ENCODE measurements at regions not wholly inside any gene's neighbourhood (a gene's known extent, or its start where the extent isn't known, plus 50 kb on each side); places are given as distances from the start of the nearest gene placed in this dataset.

DNA sequence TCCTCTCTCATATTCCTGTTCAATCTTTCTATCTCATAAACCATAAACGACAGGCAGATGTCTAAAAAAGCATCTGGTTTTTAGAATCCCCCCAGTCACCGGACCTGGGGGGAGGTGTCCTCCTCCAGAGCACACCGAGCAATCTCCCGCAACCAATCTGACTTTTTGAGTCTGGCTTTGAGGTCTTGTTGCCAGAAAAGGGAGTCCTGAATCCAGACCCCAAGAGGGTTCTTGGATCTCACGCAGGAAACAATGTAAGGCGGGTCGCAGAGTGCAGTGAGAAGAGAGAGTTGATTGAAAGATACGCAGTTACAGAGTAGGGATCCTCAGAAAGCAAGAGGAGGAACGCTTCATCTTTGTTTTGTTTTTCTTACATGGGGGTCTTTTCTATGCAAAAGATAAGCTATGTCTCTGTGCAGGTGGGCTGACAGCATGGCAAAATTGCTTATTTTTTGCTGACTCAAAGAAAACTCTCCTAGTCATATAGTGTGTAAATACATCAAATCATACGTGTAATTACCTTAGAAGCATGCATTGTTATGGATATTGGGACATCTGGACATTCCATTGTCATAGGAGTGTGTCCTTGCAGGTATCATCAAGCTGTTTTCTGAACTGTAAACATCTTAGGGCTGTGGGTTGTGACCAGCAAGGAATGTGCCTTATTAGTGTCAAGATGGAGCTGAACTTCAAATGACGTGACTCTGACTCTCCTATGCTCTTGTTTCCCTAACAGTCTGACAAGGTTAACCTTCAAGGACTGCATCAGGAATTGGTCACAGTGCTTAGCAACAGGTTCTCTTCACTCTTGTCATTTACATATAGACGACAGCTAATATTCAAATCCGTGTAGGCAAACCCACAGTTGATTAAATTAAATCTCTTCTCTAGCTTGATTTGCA, 159.3 kb upstream of the DAPK1 start:
- no peak overlapping the region for H3K4me3 ChIP-seq
- DNase-seq: no peak
- peaks cover 0 to 21% (median 5%) of the 10 kb centered on the region in 3 donors for H3K4me1 ChIP-seq
- TF ChIP-seq, protein P1, sequence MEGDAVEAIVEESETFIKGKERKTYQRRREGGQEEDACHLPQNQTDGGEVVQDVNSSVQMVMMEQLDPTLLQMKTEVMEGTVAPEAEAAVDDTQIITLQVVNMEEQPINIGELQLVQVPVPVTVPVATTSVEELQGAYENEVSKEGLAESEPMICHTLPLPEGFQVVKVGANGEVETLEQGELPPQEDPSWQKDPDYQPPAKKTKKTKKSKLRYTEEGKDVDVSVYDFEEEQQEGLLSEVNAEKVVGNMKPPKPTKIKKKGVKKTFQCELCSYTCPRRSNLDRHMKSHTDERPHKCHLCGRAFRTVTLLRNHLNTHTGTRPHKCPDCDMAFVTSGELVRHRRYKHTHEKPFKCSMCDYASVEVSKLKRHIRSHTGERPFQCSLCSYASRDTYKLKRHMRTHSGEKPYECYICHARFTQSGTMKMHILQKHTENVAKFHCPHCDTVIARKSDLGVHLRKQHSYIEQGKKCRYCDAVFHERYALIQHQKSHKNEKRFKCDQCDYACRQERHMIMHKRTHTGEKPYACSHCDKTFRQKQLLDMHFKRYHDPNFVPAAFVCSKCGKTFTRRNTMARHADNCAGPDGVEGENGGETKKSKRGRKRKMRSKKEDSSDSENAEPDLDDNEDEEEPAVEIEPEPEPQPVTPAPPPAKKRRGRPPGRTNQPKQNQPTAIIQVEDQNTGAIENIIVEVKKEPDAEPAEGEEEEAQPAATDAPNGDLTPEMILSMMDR (IDR thresholded peaks at IDR 0.05): no peak
- TF ChIP-seq POLR2A (IDR thresholded peaks at IDR 0.05): no peak
- H3K27ac ChIP-seq: no peak overlapping the region
- intact Hi-C loops (cut with DNase I): loop anchor here (5.0 kb wide), 1 partner anchor 319 kb away; no protein-coding TSS in a partner anchor
- H3K36me3 ChIP-seq: no peaks in the 10 kb centered on the region
- H3K27me3 ChIP-seq: peaks cover 0 to 30% (median 0%) of the 10 kb centered on the region in 4 donors
- no peaks in the 10 kb centered on the region for H3K9me3 ChIP-seq
- 53 to 65% methylated on average over 13 of the region's 13 CpGs for WGBS, 2 donors

DNA sequence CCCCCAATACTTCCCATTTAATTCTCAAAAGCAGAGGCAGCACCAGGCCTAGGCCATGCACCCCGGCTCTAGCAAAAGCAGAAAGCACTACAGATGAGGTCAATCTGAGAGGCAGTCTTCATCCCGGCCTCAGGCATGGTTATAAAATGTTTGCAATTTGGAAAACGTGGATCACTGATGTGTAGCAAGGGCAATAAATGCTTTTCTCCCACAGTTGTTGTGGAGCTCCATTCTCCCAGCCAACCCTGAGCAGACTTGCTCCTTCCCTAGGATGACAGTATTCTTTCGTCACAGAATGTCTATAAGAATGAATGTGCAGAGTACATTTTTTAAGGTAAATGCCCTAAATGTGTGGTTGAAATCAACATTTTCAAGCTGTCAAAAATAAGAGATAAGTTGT, 157.3 kb upstream of the DAPK1 start:
- 74 to 89% methylated on average over 3 to 4 of the region's 4 CpGs for WGBS, 2 donors
- intact Hi-C loops (cut with DNase I): no loop called here
- TF ChIP-seq, protein P1 (IDR thresholded peaks at IDR 0.05): no peak
- no peak for TF ChIP-seq POLR2A (IDR thresholded peaks at IDR 0.05)
- Histone ChIP-seq H3K4me3 (no peak overlapping the region), H3K27ac (no peak overlapping the region), H3K4me1 (peaks cover 0 to 21% (median 5%) of the 10 kb centered on the region in 3 donors), H3K27me3 (peaks cover 0 to 30% (median 0%) of the 10 kb centered on the region in 4 donors), H3K9me3 (no peaks in the 10 kb centered on the region), H3K36me3 (no peaks in the 10 kb centered on the region)
- no peak for DNase-seq

DNA sequence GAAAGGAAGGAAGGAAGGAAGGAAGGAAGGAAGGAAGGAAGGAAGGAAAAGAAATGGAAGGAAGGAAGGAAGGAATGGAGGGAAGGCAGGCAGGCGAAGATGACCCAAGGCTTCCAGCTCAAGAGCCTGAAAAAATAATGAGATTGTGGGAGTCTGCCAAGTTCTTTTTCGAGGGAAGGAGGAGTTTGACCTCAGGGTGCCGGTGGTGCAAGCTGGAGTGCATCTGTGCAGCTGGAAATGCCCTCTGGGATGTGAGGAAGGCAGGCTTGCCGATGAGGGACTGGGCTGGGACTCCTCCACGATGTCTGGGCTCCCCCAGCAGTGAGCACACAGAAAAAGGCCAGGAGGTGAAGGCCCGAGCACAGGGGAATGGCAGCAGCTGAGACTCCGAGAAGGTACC, 154.9 kb upstream of the DAPK1 start:
- no peak for TF ChIP-seq POLR2A (IDR thresholded peaks at IDR 0.05)
- TF ChIP-seq, protein P1 (IDR thresholded peaks at IDR 0.05): no peak
- DNase-seq: no peak
- Histone ChIP-seq H3K4me1 (peaks cover 0 to 9% (median under 1%) of the 10 kb centered on the region in 3 donors), H3K27ac (no peak overlapping the region), H3K9me3 (no peaks in the 10 kb centered on the region), H3K4me3 (no peak overlapping the region), H3K36me3 (no peaks in the 10 kb centered on the region), H3K27me3 (peaks cover 0 to 16% (median 0%) of the 10 kb centered on the region in 4 donors)
- WGBS, 2 donors: 44 to 54% methylated on average over 6 to 7 of the region's 7 CpGs
- intact Hi-C loops (cut with DNase I): no loop called here

DNA sequence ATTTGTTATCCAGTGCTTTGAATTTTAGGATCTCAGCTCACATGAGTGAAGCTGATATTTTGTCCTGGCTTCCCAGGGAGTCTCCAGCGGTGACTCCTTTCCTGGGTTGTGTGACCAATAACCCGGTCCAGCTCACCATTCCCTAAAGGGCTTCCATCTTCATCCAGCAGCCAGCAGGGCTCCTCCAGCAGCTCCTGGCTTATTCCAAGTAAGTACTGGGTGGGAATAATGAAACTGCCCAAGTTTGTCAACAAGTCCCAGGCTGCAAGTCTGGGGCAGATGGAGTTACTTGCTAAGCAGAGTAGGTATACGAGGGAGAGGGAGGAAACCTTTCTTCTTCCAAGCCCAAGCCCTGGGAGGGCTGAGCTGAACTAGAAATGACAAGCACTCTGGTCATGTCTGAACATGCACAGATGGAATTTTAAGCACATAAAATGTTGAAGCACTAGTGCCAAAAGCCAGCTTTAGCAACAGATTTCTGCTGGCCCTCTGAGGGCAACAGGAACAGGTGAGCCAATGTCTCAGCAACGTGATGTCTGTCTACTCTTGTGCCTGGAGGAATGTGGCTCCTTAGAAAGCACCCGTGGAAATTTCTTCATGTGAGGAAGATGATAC, 153.7 kb upstream of the DAPK1 start:
- H3K27ac ChIP-seq: no peak overlapping the region
- WGBS, 2 donors: 52 to 66% methylated on average over 5 of the region's 5 CpGs
- TF ChIP-seq, protein P1 (IDR thresholded peaks at IDR 0.05): no peak
- H3K9me3 ChIP-seq: no peaks in the 10 kb centered on the region
- no peak for DNase-seq
- H3K36me3 ChIP-seq: no peaks in the 10 kb centered on the region
- H3K4me1 ChIP-seq: peaks cover 0 to 5% (median 0%) of the 10 kb centered on the region in 3 donors
- peaks cover 0 to 5% (median 0%) of the 10 kb centered on the region in 4 donors for H3K27me3 ChIP-seq
- no peak overlapping the region for H3K4me3 ChIP-seq
- intact Hi-C loops (cut with DNase I): no loop called here

DNA sequence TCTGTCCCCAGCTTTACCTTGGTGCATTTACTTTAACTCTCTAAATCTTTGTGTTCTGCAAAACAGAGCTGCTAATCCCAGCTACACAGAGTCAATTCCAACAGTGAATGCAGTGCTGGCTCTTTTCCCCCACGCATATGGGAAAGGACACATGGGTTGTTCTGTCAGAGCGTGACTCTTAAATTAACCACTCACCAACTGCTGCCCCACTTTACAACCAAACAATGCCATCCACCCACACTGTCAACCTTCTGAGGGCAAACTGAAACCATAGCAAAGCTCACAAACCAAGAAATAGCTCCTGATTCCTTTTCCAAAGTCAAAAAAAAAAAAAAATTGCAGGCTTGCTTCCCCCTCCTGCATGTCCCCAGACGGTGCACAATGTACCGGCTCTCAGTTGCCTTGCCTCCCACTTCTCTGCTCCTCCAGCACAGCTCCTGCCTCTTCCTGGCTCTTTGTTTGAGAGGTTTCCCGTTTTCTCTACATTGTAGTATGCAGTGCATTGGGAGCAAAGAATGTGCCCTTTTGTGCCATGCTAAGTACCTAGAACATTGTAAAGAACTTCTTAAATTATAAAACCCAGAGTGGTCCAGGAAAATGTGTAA, 151.5 kb upstream of the DAPK1 start:
- Histone ChIP-seq H3K27me3 (peaks cover 0 to 5% (median 0%) of the 10 kb centered on the region in 4 donors), H3K36me3 (no peaks in the 10 kb centered on the region), H3K27ac (no peak overlapping the region), H3K4me3 (no peak overlapping the region), H3K4me1 (peaks cover 0 to 5% (median 0%) of the 10 kb centered on the region in 3 donors), H3K9me3 (no peaks in the 10 kb centered on the region)
- WGBS, 2 donors: 44 to 54% methylated on average over 5 of the region's 5 CpGs
- intact Hi-C loops (cut with DNase I): no loop called here
- no peak for DNase-seq
- TF ChIP-seq, protein P1 (IDR thresholded peaks at IDR 0.05): no peak
- no peak for TF ChIP-seq POLR2A (IDR thresholded peaks at IDR 0.05)
